PC-9 (cell line): ENCODE measurements at regions not wholly inside any gene's neighbourhood (a gene's known extent, or its start where the extent isn't known, plus 50 kb on each side); places are given as distances from the start of the nearest gene placed in this dataset.

Experiments used
- CTCF ChIP-seq: fragments of 200-600 bp; sonication (generic); conservative IDR thresholded peaks from 2 replicates; pipeline ENCODE4 v1.6.1; 2017; ENCODE audit warnings: mixed run types, antibody characterized with exemption, mild to moderate bottlenecking, moderate library complexity
- EZH2 ChIP-seq: fragments of 200-600 bp; sonication (generic); IDR thresholded peaks from 2 replicates; pipeline ENCODE4 v1.8.0; 2017; ENCODE audit warnings: antibody characterized with exemption, low read depth

- TF ChIP-seq CTCF (no peak), EZH2 (no peak)
These were observed 483.7 kb upstream of the SPHKAP start for GRCh38 chr2:228665232-228665631.
